Keratinocyte (primary cell): ENCODE measurements at regions not wholly inside any gene's neighbourhood (a gene's known extent, or its start where the extent isn't known, plus 50 kb on each side); places are given as distances from the start of the nearest gene placed in this dataset.
A peak's percentile ranks its signal among the peaks of the same experiment; 100 is the strongest.

Source experiments
- DNase-seq: peaks from one replicate; pipeline ENCODE4 v3.0.0-alpha.2; 2011; ENCODE audit warnings: low read depth, missing footprints, low spot score
- FAIRE-seq: peaks from 2 replicates; lab custom pipeline; 2011; peaks lifted over from hg19 to GRCh38; lab: Jason Lieb, UNC
- H2AFZ ChIP-seq: 2 replicates; pipeline ENCODE4 v1.6.0; 2012; ENCODE audit warnings: low read length, control low read depth, inconsistent platforms; ENCODE audit not compliant: control insufficient read depth
- H3K27ac ChIP-seq: 2 replicates; pipeline ENCODE4 v1.5.1; 2011; ENCODE audit warnings: low read length; ENCODE audit not compliant: control insufficient read depth, insufficient read depth
- H3K27me3 ChIP-seq: 3 replicates; pipeline ENCODE4 v1.6.0; 2011; ENCODE audit warnings: low read length; ENCODE audit not compliant: control insufficient read depth, insufficient read depth; ENCODE audit errors: extremely low read depth
- H3K36me3 ChIP-seq, 2 experiments: 2 replicates in 1 of 2; 3 replicates in 1 of 2; pipeline ENCODE4 v1.5.1; 2011; ENCODE audit warnings: low read length in 2 of 2, mild to moderate bottlenecking in 1 of 2; ENCODE audit not compliant: control insufficient read depth in 2 of 2, insufficient read depth in 2 of 2; ENCODE audit errors: extremely low read depth in 1 of 2
- H3K4me1 ChIP-seq: 3 replicates; pipeline ENCODE4 v1.5.1; 2011; ENCODE audit warnings: low read length; ENCODE audit not compliant: control insufficient read depth, insufficient read depth; ENCODE audit errors: extremely low read depth
- H3K4me2 ChIP-seq: 3 replicates; pipeline ENCODE4 v1.6.0; 2011; ENCODE audit warnings: low read depth, low read length; ENCODE audit not compliant: control insufficient read depth, insufficient read depth; ENCODE audit errors: extremely low read depth
- H3K4me3 ChIP-seq, 3 experiments: fragments of 200-600 bp in 1 of 3; sonication (generic) in 1 of 3; 2 replicates in 2 of 3; 3 replicates in 1 of 3; pipeline ENCODE4 v1.5.1; 2011 to 2016; ENCODE audit warnings: low read length in 3 of 3, mild to moderate bottlenecking in 3 of 3, control low read depth in 2 of 3, inconsistent platforms in 1 of 3, low read depth in 1 of 3, mixed read lengths in 1 of 3, mixed run types in 1 of 3, moderate library complexity in 1 of 3; ENCODE audit not compliant: control insufficient read depth in 2 of 3, insufficient read depth in 2 of 3; ENCODE audit errors: extremely low read depth in 1 of 3
- H3K79me2 ChIP-seq: 2 replicates; pipeline ENCODE4 v1.6.0; 2012; ENCODE audit warnings: low read length; ENCODE audit not compliant: control insufficient read depth, insufficient read depth
- H3K9ac ChIP-seq: 3 replicates; pipeline ENCODE4 v1.6.0; 2011; ENCODE audit warnings: low read length; ENCODE audit not compliant: control insufficient read depth, insufficient read depth; ENCODE audit errors: extremely low read depth
- H3K9me1 ChIP-seq: 3 replicates; pipeline ENCODE4 v1.6.0; 2011; ENCODE audit warnings: low read length; ENCODE audit not compliant: control insufficient read depth, insufficient read depth; ENCODE audit errors: extremely low read depth
- H3K9me3 ChIP-seq: 2 replicates; pipeline ENCODE4 v1.5.1; 2012; ENCODE audit warnings: low read depth, low read length; ENCODE audit not compliant: control insufficient read depth
- H4K20me1 ChIP-seq: 3 replicates; pipeline ENCODE4 v1.6.0; 2011; ENCODE audit warnings: low read length; ENCODE audit not compliant: control insufficient read depth, insufficient read depth; ENCODE audit errors: extremely low read depth
- EZH2 ChIP-seq: IDR thresholded peaks from one replicate; pipeline ENCODE4 v1.6.1; 2012; ENCODE audit warnings: inconsistent platforms, mild to moderate bottlenecking, low read length, moderate library complexity
- dilution Hi-C: fragments of 300-500 bp; cut with MboI; formaldehyde crosslinking; loops from one replicate; pipeline ENCODE4 v1.7.0; 2020; ENCODE audit warnings: low sequenced_read_pairs; ENCODE audit not compliant: extremely low pct_ligation_motif_present
- TF ChIP-seq, protein P1 (sequence below), 3 experiments: IDR thresholded peaks in 1 of 3; conservative IDR thresholded peaks in 1 of 3; optimal IDR thresholded peaks in 1 of 3; 2 replicates in 2 of 3; 3 replicates in 1 of 3; pipeline versions ENCODE3 to v1.5.1; 2011; ENCODE audit warnings: low read length in 3 of 3, mild to moderate bottlenecking in 3 of 3, moderate library complexity in 2 of 3, control low read depth in 1 of 3, inconsistent platforms in 1 of 3; ENCODE audit not compliant: insufficient read depth in 2 of 3; ENCODE audit errors: extremely low read depth in 1 of 3

DNA sequence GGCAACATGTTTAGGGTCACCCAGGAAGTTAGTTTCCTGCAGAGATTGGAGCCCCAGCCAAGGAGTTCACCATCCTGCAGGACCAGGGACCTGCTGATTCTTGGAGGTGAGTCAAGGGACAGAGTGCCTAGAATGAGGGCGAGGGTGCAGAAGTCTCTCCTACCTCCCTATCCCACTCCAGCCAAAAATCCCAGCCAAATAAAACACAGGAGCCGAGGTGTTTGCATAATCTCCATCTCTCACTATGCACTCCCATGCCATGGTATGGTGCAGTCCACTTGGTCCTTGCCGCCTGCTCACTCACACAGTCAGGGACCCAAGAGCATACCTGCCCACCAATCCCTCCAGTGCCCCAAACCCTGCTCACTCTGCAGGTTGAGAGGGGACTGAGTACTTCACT lies 294.2 kb downstream of the UACA start:
- Histone ChIP-seq H3K27ac (no peak overlapping the region), H3K9me3 (no peaks in the 10 kb centered on the region), H3K4me3 (no peak overlapping the region), H3K79me2 (no peaks in the 10 kb centered on the region), H3K27me3 (peaks cover 81% of the 10 kb centered on the region), H3K36me3 (no peaks in the 10 kb centered on the region), H2AFZ (no peak overlapping the region), H3K9ac (no peak overlapping the region), H3K9me1 (no peaks in the 10 kb centered on the region), H3K4me2 (no peak overlapping the region), H4K20me1 (peaks cover 11% of the 10 kb centered on the region), H3K4me1 (peaks cover 4% of the 10 kb centered on the region)
- FAIRE-seq = no peak
- DNase-seq = no peak
- dilution Hi-C loops = no loop called here
- TF ChIP-seq, protein P1, sequence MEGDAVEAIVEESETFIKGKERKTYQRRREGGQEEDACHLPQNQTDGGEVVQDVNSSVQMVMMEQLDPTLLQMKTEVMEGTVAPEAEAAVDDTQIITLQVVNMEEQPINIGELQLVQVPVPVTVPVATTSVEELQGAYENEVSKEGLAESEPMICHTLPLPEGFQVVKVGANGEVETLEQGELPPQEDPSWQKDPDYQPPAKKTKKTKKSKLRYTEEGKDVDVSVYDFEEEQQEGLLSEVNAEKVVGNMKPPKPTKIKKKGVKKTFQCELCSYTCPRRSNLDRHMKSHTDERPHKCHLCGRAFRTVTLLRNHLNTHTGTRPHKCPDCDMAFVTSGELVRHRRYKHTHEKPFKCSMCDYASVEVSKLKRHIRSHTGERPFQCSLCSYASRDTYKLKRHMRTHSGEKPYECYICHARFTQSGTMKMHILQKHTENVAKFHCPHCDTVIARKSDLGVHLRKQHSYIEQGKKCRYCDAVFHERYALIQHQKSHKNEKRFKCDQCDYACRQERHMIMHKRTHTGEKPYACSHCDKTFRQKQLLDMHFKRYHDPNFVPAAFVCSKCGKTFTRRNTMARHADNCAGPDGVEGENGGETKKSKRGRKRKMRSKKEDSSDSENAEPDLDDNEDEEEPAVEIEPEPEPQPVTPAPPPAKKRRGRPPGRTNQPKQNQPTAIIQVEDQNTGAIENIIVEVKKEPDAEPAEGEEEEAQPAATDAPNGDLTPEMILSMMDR (optimal IDR thresholded peaks at IDR 0.05 in 1 of 3, IDR thresholded peaks at IDR 0.05 in 1 of 3, conservative IDR thresholded peaks at IDR 0.05 in 1 of 3; ENCODE audit: extremely low read depth in 1 of 3, insufficient read depth in 2 of 3, low read length in 3 of 3) = no peak

DNA sequence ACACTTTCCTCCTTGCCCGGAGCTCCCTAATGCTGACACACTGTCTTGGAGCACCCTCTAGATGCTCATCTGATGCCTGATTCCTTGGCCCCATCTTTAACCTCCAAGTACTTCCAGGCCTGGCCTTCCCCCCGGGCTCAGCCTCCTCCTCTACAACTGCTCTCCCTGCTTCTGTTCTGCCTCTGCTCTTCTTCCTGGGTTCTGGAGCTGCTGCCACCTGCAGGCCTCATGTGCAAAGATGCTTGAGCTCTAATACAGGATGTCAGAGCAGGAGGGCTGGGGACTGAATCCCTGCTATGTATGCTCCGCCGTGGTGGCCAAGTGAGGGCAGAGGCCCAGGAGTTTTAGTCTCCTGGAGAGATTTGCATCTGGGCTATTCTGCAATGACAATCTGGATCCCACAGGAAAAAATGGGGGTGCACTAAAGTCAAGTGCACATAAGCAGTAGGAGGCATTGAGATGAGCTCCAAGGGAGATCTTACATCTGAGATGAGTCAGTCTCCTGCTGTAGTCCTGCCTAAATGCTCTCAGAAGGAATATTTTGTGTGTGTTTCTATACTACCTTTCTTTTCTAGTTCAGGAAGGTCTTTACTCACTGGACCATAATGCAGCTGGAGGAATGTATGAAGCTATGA lies 296.3 kb downstream of the UACA start:
- dilution Hi-C loops = no loop called here
- Histone ChIP-seq H2AFZ (no peak overlapping the region), H3K4me1 (no peaks in the 10 kb centered on the region), H4K20me1 (peaks cover 11% of the 10 kb centered on the region), H3K36me3 (no peaks in the 10 kb centered on the region), H3K79me2 (no peaks in the 10 kb centered on the region), H3K27ac (no peak overlapping the region), H3K4me2 (no peak overlapping the region), H3K9me1 (no peaks in the 10 kb centered on the region), H3K9ac (no peak overlapping the region), H3K27me3 (peaks cover 83% of the 10 kb centered on the region), H3K9me3 (no peaks in the 10 kb centered on the region), H3K4me3 (no peak overlapping the region)
- DNase-seq (no peak), FAIRE-seq (peak; percentile 59)
- no peak for TF ChIP-seq EZH2
- TF ChIP-seq, protein P1 (optimal IDR thresholded peaks at IDR 0.05 in 1 of 3, IDR thresholded peaks at IDR 0.05 in 1 of 3, conservative IDR thresholded peaks at IDR 0.05 in 1 of 3; ENCODE audit: extremely low read depth in 1 of 3, insufficient read depth in 2 of 3, low read length in 3 of 3) = peak; percentile 75 to 81 (median 77)
